ENCODE measurements at regions not wholly inside any gene's neighbourhood (a gene's known extent, or its start where the extent isn't known, plus 50 kb on each side); places are given as distances from the start of the nearest gene placed in this dataset.

- TF ChIP-seq, protein P1, sequence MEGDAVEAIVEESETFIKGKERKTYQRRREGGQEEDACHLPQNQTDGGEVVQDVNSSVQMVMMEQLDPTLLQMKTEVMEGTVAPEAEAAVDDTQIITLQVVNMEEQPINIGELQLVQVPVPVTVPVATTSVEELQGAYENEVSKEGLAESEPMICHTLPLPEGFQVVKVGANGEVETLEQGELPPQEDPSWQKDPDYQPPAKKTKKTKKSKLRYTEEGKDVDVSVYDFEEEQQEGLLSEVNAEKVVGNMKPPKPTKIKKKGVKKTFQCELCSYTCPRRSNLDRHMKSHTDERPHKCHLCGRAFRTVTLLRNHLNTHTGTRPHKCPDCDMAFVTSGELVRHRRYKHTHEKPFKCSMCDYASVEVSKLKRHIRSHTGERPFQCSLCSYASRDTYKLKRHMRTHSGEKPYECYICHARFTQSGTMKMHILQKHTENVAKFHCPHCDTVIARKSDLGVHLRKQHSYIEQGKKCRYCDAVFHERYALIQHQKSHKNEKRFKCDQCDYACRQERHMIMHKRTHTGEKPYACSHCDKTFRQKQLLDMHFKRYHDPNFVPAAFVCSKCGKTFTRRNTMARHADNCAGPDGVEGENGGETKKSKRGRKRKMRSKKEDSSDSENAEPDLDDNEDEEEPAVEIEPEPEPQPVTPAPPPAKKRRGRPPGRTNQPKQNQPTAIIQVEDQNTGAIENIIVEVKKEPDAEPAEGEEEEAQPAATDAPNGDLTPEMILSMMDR (IDR thresholded peaks at IDR 0.05), result no peak
- TF ChIP-seq EZH2phosphoT487 (IDR thresholded peaks at IDR 0.05), result no peak
These were observed 215.8 kb upstream of the CITED2 start for GRCh38 chr6:139590206-139590605.
